Astrocyte (in vitro differentiated cells and primary cell): ENCODE measurements at regions not wholly inside any gene's neighbourhood (a gene's known extent, or its start where the extent isn't known, plus 50 kb on each side); places are given as distances from the start of the nearest gene placed in this dataset.

Experiments used
- CTCF ChIP-seq: IDR thresholded peaks from 2 replicates; pipeline ENCODE4 v1.5.1; 2011; ENCODE audit warnings: low read depth, mild to moderate bottlenecking, inconsistent platforms, low read length, moderate library complexity; ENCODE audit not compliant: insufficient read depth
- EZH2 ChIP-seq: IDR thresholded peaks from 2 replicates; pipeline ENCODE4 v1.6.1; 2012; ENCODE audit warnings: mild to moderate bottlenecking, low read length, inconsistent platforms; ENCODE audit not compliant: insufficient read depth

GRCh38 chr7:121587435-121587834, 191.3 kb upstream of the FAM3C start:
- TF ChIP-seq CTCF (no peak), EZH2 (no peak)
